PC-9 (cell line): ENCODE measurements at regions not wholly inside any gene's neighbourhood (a gene's known extent, or its start where the extent isn't known, plus 50 kb on each side); places are given as distances from the start of the nearest gene placed in this dataset.

Source experiments
- BruUV-seq: library from RNA; stranded (reverse); fragments of 400-500 nt; replicated peaks from 2 replicates; lab custom pipeline; 2021; lab: Mats Ljungman, UMichigan
- CTCF ChIA-PET: fragments of 300-600 bp; sonication (Branson Sonifier 250); formaldehyde crosslinking; loops from one replicate; lab custom pipeline; 2022; ENCODE audit warnings: antibody characterized with exemption; lab: Charles Lee
- POLR2A ChIA-PET: fragments of 300-600 bp; sonication (Branson Sonifier 250); formaldehyde crosslinking; loops from one replicate; lab custom pipeline; 2022; ENCODE audit warnings: antibody characterized with exemption; ENCODE audit not compliant: unreplicated experiment; lab: Charles Lee
- DNase-seq, 2 experiments: peaks; one replicate each; pipeline versions ENCODE4 v3.0.0 to v3.0.0-alpha.2; 2015 to 2022; ENCODE audit warnings: mixed read lengths in 1 of 2
- H2AFZ ChIP-seq: fragments of 200-600 bp; sonication (generic); 2 replicates; pipeline ENCODE4 v1.8.1; 2017; ENCODE audit warnings: antibody characterized with exemption
- H3F3A ChIP-seq: fragments of 200-600 bp; sonication (generic); 2 replicates; pipeline ENCODE4 v1.8.1; 2017; ENCODE audit warnings: antibody characterized with exemption, mild to moderate bottlenecking, low read depth; ENCODE audit not compliant: insufficient read depth
- H3K27ac ChIP-seq: fragments of 200-600 bp; sonication (generic); 2 replicates; pipeline ENCODE4 v1.6.1; 2016; ENCODE audit warnings: mixed run types
- H3K27me3 ChIP-seq: fragments of 200-600 bp; sonication (generic); 2 replicates; pipeline ENCODE4 v1.6.1; 2016; ENCODE audit warnings: low read depth, mixed run types; ENCODE audit not compliant: insufficient read depth
- H3K36me3 ChIP-seq: fragments of 200-600 bp; sonication (generic); 2 replicates; pipeline ENCODE4 v1.6.1; 2016; ENCODE audit warnings: low read depth, mixed run types
- H3K4me1 ChIP-seq: fragments of 200-600 bp; sonication (generic); replicated peaks from 2 replicates; pipeline ENCODE4 v1.6.1; 2016; ENCODE audit warnings: mixed run types; ENCODE audit not compliant: insufficient read depth
- H3K4me2 ChIP-seq: fragments of 200-600 bp; sonication (generic); 2 replicates; pipeline ENCODE4 v1.6.1; 2017; ENCODE audit warnings: mixed run types
- H3K4me3 ChIP-seq: fragments of 200-600 bp; sonication (generic); 2 replicates; pipeline ENCODE4 v1.6.1; 2016; ENCODE audit warnings: mixed run types
- H3K79me2 ChIP-seq: fragments of 200-600 bp; sonication (generic); 2 replicates; pipeline ENCODE4 v1.6.1; 2017; ENCODE audit warnings: low read depth, mixed run types
- H3K9me2 ChIP-seq: fragments of 200-600 bp; sonication (generic); 2 replicates; pipeline ENCODE4 v1.8.1; 2017; ENCODE audit warnings: mild to moderate bottlenecking; ENCODE audit not compliant: insufficient read depth
- H3K9me3 ChIP-seq: fragments of 200-600 bp; sonication (generic); 2 replicates; pipeline ENCODE4 v1.8.1; 2016; ENCODE audit warnings: low read depth; ENCODE audit not compliant: insufficient read depth
- H4K20me1 ChIP-seq: fragments of 200-600 bp; sonication (generic); 2 replicates; pipeline ENCODE4 v1.8.1; 2017; ENCODE audit not compliant: insufficient read depth
- CTCF ChIP-seq: fragments of 200-600 bp; sonication (generic); conservative IDR thresholded peaks from 2 replicates; pipeline ENCODE4 v1.6.1; 2017; ENCODE audit warnings: mixed run types, antibody characterized with exemption, mild to moderate bottlenecking, moderate library complexity
- EZH2 ChIP-seq: fragments of 200-600 bp; sonication (generic); IDR thresholded peaks from 2 replicates; pipeline ENCODE4 v1.8.0; 2017; ENCODE audit warnings: antibody characterized with exemption, low read depth
- intact Hi-C: fragments of 100-400 bp; cut with micrococcal nuclease; formaldehyde crosslinking; loops from one replicate; pipeline ENCODE4 v1.10.0; 2022; ENCODE audit not compliant: unreplicated experiment

- Histone ChIP-seq H3K4me2 (no peak overlapping the region), H3K79me2 (no peaks in the 10 kb centered on the region), H3F3A (peaks cover 2% of the 10 kb centered on the region; the same call in 1 of the 2 replicates), H3K9me2 (no peaks in the 10 kb centered on the region), H3K36me3 (no peaks in the 10 kb centered on the region), H2AFZ (no peak overlapping the region), H3K4me1 (peaks cover 2% of the 10 kb centered on the region), H3K27ac (no peak overlapping the region), H4K20me1 (no peaks in the 10 kb centered on the region), H3K27me3 (no peaks in the 10 kb centered on the region), H3K9me3 (peaks cover 5% of the 10 kb centered on the region), H3K4me3 (no peak overlapping the region)
- DNase-seq = peak in 1 of 2 experiments; percentile 52
- ChIA-PET CTCF (no interaction called here), POLR2A (no interaction called here)
- TF ChIP-seq CTCF (no peak), EZH2 (no peak)
- no TSS peak for BruUV-seq
- intact Hi-C loops = no loop called here
Observed at GRCh38 chr12:78698747-78699146, 165.8 kb upstream of the SYT1 start.

DNA sequence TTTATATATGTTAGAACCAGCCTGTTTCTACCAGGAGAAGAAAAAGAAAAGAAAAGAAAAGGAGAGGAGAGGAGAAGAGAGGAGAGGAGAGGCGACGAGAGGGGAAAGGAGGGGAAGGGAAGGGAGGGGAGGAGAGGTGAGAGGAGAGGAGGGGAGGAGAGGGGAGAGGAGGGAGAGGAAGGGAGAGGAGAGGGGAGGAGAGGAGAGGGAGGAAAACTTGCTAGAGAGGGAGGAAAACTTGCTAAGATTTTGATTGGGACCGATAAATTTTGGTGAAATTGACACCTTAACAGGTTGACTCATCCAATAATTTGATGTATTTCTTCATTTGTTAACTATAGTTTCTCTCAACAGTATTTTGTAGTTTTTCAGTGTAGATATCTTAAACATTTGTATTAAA, 164.0 kb upstream of the SYT1 start:
- no TSS peak for BruUV-seq
- H3K79me2 ChIP-seq = no peaks in the 10 kb centered on the region
- no peak for DNase-seq
- peaks cover 10% of the 10 kb centered on the region for H3F3A ChIP-seq
- CTCF ChIA-PET = no interaction called here
- intact Hi-C loops = no loop called here
- peaks cover 5% of the 10 kb centered on the region for H3K9me3 ChIP-seq
- no peak overlapping the region for H3K4me2 ChIP-seq
- H2AFZ ChIP-seq = no peak overlapping the region
- peaks cover 12% of the 10 kb centered on the region for H3K4me1 ChIP-seq
- no peaks in the 10 kb centered on the region for H3K27me3 ChIP-seq
- no peaks in the 10 kb centered on the region for H3K36me3 ChIP-seq
- POLR2A ChIA-PET = no interaction called here
- no peak overlapping the region for H3K27ac ChIP-seq
- H3K4me3 ChIP-seq = no peak overlapping the region
- TF ChIP-seq EZH2 (no peak), CTCF (no peak)
- H3K9me2 ChIP-seq = no peaks in the 10 kb centered on the region
- no peaks in the 10 kb centered on the region for H4K20me1 ChIP-seq

- Histone ChIP-seq H3K79me2 (no peaks in the 10 kb centered on the region), H3K27ac (peak overlapping the region; percentile 37; the same call in 1 of the 2 replicates), H3K9me2 (no peaks in the 10 kb centered on the region), H3F3A (peaks cover 10% of the 10 kb centered on the region), H3K4me1 (peaks cover 12% of the 10 kb centered on the region), H3K4me2 (peak overlapping the region; percentile 32), H3K36me3 (no peaks in the 10 kb centered on the region), H4K20me1 (no peaks in the 10 kb centered on the region), H2AFZ (no peak overlapping the region), H3K27me3 (no peaks in the 10 kb centered on the region), H3K9me3 (peaks cover 5% of the 10 kb centered on the region; the same call in 1 of the 2 replicates), H3K4me3 (no peak overlapping the region)
- ChIA-PET CTCF (interaction anchor here (0.6 kb wide), 2 partner anchors 97 to 1083 kb away, joined by 4 to 5 read pairs; no protein-coding TSS in a partner anchor), POLR2A (interaction anchor here (0.6 to 0.7 kb wide), 2 partner anchors 30 to 764 kb away, joined by 3 to 6 read pairs; no protein-coding TSS in a partner anchor)
- TF ChIP-seq EZH2 (no peak), CTCF (no peak)
- BruUV-seq = no TSS peak
- intact Hi-C loops = no loop called here
- peak in 1 of 2 experiments; percentile 83 for DNase-seq
Observed at GRCh38 chr12:78703820-78704525, 160.6 kb upstream of the SYT1 start.
